HEK293 (cell line): ENCODE measurements at regions not wholly inside any gene's neighbourhood (a gene's known extent, or its start where the extent isn't known, plus 50 kb on each side); places are given as distances from the start of the nearest gene placed in this dataset.

ENCODE experiments used
- BCL11B ChIP-seq: fragments of 450-650 bp; formaldehyde crosslinking; IDR thresholded peaks from 2 replicates; pipeline ENCODE4 v1.5.1; 2016; ENCODE audit warnings: low read depth, missing biosample characterization, missing genetic modification characterization
- CTCF ChIP-seq: fragments of 450-650 bp; formaldehyde crosslinking; IDR thresholded peaks from 2 replicates; pipeline ENCODE4 v1.5.1; 2016; ENCODE audit warnings: missing biosample characterization, missing genetic modification characterization
- IKZF3 ChIP-seq: fragments of 450-650 bp; IDR thresholded peaks from 2 replicates; pipeline ENCODE4 v1.5.0; 2018; ENCODE audit warnings: missing biosample characterization, mild to moderate bottlenecking, missing genetic modification characterization, moderate library complexity
- ZNF223 ChIP-seq: fragments of 450-650 bp; formaldehyde crosslinking; IDR thresholded peaks from 2 replicates; pipeline ENCODE4 v1.5.1; 2016; ENCODE audit warnings: missing biosample characterization, missing genetic modification characterization
- ZNF558 ChIP-seq: fragments of 450-650 bp; formaldehyde crosslinking; IDR thresholded peaks from 2 replicates; pipeline ENCODE4 v1.5.1; 2016; ENCODE audit warnings: missing biosample characterization, missing genetic modification characterization
- ZSCAN16 ChIP-seq: fragments of 450-650 bp; formaldehyde crosslinking; IDR thresholded peaks from 2 replicates; pipeline ENCODE4 v1.5.1; 2016; ENCODE audit warnings: missing biosample characterization, missing genetic modification characterization
- TF ChIP-seq, protein P1 (sequence below): fragments of 450-650 bp; formaldehyde crosslinking; IDR thresholded peaks from 2 replicates; pipeline ENCODE4 v1.5.1; 2017; ENCODE audit warnings: missing biosample characterization, missing genetic modification characterization

DNA sequence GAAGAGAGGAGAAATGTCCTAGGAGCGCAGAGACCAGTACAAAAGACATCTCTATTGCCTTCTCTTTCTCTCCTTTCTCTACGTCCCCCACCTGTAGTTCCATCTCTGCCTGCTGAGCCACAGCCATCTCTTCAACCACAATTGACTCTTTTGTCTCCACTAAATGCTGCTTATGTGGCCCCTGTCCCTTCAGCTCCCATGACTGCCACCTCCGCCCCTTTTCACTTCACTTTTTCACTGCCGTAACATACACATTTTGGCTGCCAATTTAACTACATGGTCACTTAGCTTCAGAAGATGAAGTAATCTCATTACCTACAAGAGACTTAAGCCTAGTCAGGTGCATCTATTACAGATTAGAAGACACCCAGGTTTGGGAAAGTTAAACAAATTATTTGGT is 81.9 kb downstream of the MZT1 start:
- TF ChIP-seq CTCF (no peak), ZNF558 (tag by site-specific recombination) (no peak), ZSCAN16 (tag by site-specific recombination) (no peak), ZNF223 (tag by site-specific recombination) (no peak), IKZF3 (tag by site-specific recombination) (no peak), BCL11B (tag by site-specific recombination) (no peak)
- TF ChIP-seq, protein P1, sequence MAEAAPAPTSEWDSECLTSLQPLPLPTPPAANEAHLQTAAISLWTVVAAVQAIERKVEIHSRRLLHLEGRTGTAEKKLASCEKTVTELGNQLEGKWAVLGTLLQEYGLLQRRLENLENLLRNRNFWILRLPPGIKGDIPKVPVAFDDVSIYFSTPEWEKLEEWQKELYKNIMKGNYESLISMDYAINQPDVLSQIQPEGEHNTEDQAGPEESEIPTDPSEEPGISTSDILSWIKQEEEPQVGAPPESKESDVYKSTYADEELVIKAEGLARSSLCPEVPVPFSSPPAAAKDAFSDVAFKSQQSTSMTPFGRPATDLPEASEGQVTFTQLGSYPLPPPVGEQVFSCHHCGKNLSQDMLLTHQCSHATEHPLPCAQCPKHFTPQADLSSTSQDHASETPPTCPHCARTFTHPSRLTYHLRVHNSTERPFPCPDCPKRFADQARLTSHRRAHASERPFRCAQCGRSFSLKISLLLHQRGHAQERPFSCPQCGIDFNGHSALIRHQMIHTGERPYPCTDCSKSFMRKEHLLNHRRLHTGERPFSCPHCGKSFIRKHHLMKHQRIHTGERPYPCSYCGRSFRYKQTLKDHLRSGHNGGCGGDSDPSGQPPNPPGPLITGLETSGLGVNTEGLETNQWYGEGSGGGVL (tag by site-specific recombination) = no peak
